ENCODE measurements at regions not wholly inside any gene's neighbourhood (a gene's known extent, or its start where the extent isn't known, plus 50 kb on each side); places are given as distances from the start of the nearest gene placed in this dataset.
"Not testable (repeated sequence)": the region's sequence is repeated elsewhere in the genome, so short reads cannot be mapped to it uniquely, and the experiment has no call there.

- DNase-seq; H3K4me1 ChIP-seq (ENCODE audit: control insufficient read depth in 1 of 2, insufficient read depth in 2 of 2, low read depth in 1 of 2, low read length in 1 of 2); H3K4me2 ChIP-seq; H2AFZ ChIP-seq (ENCODE audit: low read depth); POLR2A ChIA-PET; H3K27me3 ChIP-seq (ENCODE audit: insufficient read depth); H3K79me2 ChIP-seq (ENCODE audit: insufficient read depth); H3K9me3 ChIP-seq; H3K27ac ChIP-seq (ENCODE audit: low read depth in 2 of 2, low read length in 1 of 2); H3K9ac ChIP-seq; H3K9me2 ChIP-seq; H3F3A ChIP-seq (replicated peaks; ENCODE audit: insufficient read depth); H4K20me1 ChIP-seq (ENCODE audit: insufficient read depth); H3K36me3 ChIP-seq (replicated peaks in 1 of 2; ENCODE audit: control insufficient read depth in 1 of 2, insufficient read depth in 2 of 2, low read length in 1 of 2); H3K4me3 ChIP-seq (ENCODE audit: low read depth in 2 of 2, low read length in 1 of 2); CTCF ChIA-PET: not testable (repeated sequence)
- 75% methylated on average over 16 of the region's 16 CpGs for WGBS (ENCODE audit: low lambda C conversion rate)
Measured at GRCh38 chr10:26919156-26919860, 58.5 kb upstream of the ABI1 start.

- no peak for DNase-seq
- Histone ChIP-seq H3F3A (replicated peaks; ENCODE audit: insufficient read depth) (no peaks in the 10 kb centered on the region), H3K27ac (ENCODE audit: low read depth in 2 of 2, low read length in 1 of 2) (no peak overlapping the region), H3K4me1 (ENCODE audit: control insufficient read depth in 1 of 2, insufficient read depth in 2 of 2, low read depth in 1 of 2, low read length in 1 of 2) (no peaks in the 10 kb centered on the region), H3K9me3 (no peaks in the 10 kb centered on the region), H4K20me1 (ENCODE audit: insufficient read depth) (no peaks in the 10 kb centered on the region), H3K4me3 (ENCODE audit: low read depth in 2 of 2, low read length in 1 of 2) (no peak overlapping the region), H2AFZ (ENCODE audit: low read depth) (no peak overlapping the region), H3K36me3 (replicated peaks in 1 of 2; ENCODE audit: control insufficient read depth in 1 of 2, insufficient read depth in 2 of 2, low read length in 1 of 2) (no peaks in the 10 kb centered on the region), H3K9ac (no peak overlapping the region), H3K9me2 (no peaks in the 10 kb centered on the region), H3K4me2 (no peak overlapping the region), H3K27me3 (ENCODE audit: insufficient read depth) (no peaks in the 10 kb centered on the region), H3K79me2 (ENCODE audit: insufficient read depth) (no peaks in the 10 kb centered on the region)
- ChIA-PET CTCF (interaction anchor here (1.1 to 2.0 kb wide), 2 partner anchors 11 to 33 kb away, joined by 3 to 5 read pairs; no protein-coding TSS in a partner anchor), POLR2A (no interaction called here)
- TF ChIP-seq TAF1 (IDR thresholded peaks at IDR 0.05; ENCODE audit: borderline replicate concordance, low read depth, low read length) (no peak), ELF1 (IDR thresholded peaks at IDR 0.05) (no peak), MEF2A (IDR thresholded peaks at IDR 0.05; ENCODE audit: borderline replicate concordance, low read depth) (no peak), ZBTB33 (IDR thresholded peaks at IDR 0.05; ENCODE audit: borderline replicate concordance, low read depth) (no peak), RXRA (IDR thresholded peaks at IDR 0.05; ENCODE audit: borderline replicate concordance, low read depth) (no peak), RFX5 (IDR thresholded peaks at IDR 0.05; ENCODE audit: low read length) (no peak), NRF1 (IDR thresholded peaks at IDR 0.05; ENCODE audit: low read depth, low read length) (no peak), GATA2 (CRISPR knock-in tag; IDR thresholded peaks at IDR 0.05) (no peak), USF1 (IDR thresholded peaks at IDR 0.05; ENCODE audit: borderline replicate concordance, low read depth) (no peak), FOSL2 (IDR thresholded peaks at IDR 0.05; ENCODE audit: borderline replicate concordance, low read depth) (no peak), MXI1 (IDR thresholded peaks at IDR 0.05; ENCODE audit: low read depth, low read length) (no peak), EZH2phosphoT487 (IDR thresholded peaks at IDR 0.05; ENCODE audit: borderline replicate concordance, low read depth) (no peak), FOXM1 (IDR thresholded peaks at IDR 0.05; ENCODE audit: low read depth) (no peak)
- TF ChIP-seq, protein P1, sequence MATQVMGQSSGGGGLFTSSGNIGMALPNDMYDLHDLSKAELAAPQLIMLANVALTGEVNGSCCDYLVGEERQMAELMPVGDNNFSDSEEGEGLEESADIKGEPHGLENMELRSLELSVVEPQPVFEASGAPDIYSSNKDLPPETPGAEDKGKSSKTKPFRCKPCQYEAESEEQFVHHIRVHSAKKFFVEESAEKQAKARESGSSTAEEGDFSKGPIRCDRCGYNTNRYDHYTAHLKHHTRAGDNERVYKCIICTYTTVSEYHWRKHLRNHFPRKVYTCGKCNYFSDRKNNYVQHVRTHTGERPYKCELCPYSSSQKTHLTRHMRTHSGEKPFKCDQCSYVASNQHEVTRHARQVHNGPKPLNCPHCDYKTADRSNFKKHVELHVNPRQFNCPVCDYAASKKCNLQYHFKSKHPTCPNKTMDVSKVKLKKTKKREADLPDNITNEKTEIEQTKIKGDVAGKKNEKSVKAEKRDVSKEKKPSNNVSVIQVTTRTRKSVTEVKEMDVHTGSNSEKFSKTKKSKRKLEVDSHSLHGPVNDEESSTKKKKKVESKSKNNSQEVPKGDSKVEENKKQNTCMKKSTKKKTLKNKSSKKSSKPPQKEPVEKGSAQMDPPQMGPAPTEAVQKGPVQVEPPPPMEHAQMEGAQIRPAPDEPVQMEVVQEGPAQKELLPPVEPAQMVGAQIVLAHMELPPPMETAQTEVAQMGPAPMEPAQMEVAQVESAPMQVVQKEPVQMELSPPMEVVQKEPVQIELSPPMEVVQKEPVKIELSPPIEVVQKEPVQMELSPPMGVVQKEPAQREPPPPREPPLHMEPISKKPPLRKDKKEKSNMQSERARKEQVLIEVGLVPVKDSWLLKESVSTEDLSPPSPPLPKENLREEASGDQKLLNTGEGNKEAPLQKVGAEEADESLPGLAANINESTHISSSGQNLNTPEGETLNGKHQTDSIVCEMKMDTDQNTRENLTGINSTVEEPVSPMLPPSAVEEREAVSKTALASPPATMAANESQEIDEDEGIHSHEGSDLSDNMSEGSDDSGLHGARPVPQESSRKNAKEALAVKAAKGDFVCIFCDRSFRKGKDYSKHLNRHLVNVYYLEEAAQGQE (IDR thresholded peaks at IDR 0.05; ENCODE audit: low read depth, low read length), result no peak
- TF ChIP-seq, protein P2, sequence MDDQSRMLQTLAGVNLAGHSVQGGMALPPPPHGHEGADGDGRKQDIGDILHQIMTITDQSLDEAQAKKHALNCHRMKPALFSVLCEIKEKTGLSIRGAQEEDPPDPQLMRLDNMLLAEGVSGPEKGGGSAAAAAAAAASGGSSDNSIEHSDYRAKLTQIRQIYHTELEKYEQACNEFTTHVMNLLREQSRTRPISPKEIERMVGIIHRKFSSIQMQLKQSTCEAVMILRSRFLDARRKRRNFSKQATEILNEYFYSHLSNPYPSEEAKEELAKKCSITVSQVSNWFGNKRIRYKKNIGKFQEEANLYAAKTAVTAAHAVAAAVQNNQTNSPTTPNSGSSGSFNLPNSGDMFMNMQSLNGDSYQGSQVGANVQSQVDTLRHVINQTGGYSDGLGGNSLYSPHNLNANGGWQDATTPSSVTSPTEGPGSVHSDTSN (IDR thresholded peaks at IDR 0.05), result no peak
Measured at GRCh38 chr10:26914898-26915297, 54.1 kb upstream of the ABI1 start.
